ENCODE measurements at regions not wholly inside any gene's neighbourhood (a gene's known extent, or its start where the extent isn't known, plus 50 kb on each side); places are given as distances from the start of the nearest gene placed in this dataset.

- no peak for TF ChIP-seq CTCF (IDR thresholded peaks at IDR 0.05 in 2 of 3, conservative IDR thresholded peaks at IDR 0.05 in 1 of 3; ENCODE audit: borderline replicate concordance in 1 of 3, insufficient read depth in 1 of 3, low read depth in 2 of 3, low read length in 2 of 3)
- TF ChIP-seq RAD21 (IDR thresholded peaks at IDR 0.05; ENCODE audit: low read depth) = no peak
- TF ChIP-seq SP1 (IDR thresholded peaks at IDR 0.05; ENCODE audit: low read depth) = no peak
- no peak for TF ChIP-seq POLR2AphosphoS5 (IDR thresholded peaks at IDR 0.05; ENCODE audit: low read depth, low read length)
Observed at GRCh38 chr18:965921-966758, 61.5 kb downstream of the ADCYAP1 start (continued).

DNA sequence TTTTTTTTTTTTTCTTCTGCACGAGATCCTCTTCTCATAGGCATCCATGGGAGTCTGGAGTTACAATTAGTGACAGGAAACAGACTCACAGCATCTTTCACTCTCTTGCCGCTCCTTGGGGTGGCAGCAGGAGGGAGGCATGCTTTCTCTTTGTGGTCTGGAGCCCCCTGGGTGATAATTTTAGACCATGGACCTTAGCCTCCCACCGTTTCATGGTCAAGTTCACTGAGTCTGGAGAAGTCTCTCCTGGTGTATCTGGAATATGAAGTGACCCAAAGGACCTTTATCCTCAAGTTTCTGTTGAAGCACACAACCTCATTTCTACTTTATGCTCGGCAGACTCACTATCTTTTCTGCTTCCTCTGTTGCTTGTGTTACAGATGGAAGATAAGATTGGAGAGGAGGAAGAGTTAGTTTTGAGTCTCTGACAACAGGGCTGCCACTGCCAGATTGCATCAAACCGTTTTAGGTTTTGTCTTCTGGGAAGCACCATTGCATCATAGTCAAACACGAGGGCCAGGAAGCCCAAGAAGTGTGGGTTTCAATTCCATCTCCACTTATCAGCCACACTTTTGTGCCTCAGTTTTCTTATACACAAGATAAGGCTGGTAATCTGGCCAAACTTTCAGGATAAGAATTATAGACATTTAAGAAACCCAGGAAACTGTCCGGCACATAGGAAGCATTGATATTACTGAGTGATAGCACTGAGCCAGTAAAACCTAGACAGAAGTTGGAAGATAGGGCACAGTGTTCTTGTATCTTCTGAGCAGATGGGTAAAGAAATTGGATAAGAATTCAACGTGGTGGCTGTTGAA lies 62.3 kb downstream of the ADCYAP1 start:
- no peaks in the 10 kb centered on the region for H3K9me2 ChIP-seq (ENCODE audit: insufficient read depth)
- intact Hi-C loops (cut with micrococcal nuclease) = no loop called here
- peaks cover 20% of the 10 kb centered on the region for H3K27me3 ChIP-seq (ENCODE audit: insufficient read depth, low read length)
- ChIA-PET RAD21 (ENCODE audit: low non-redundant PET in 1 of 2, low total read pairs in 2 of 2, uncharacterized antibody in 2 of 2, unreplicated experiment in 2 of 2) (no interaction called here), POLR2A (no interaction called here), CTCF (no interaction called here)
- H3K9ac ChIP-seq (ENCODE audit: low read length) = no peak overlapping the region
- no peak overlapping the region for H3K27ac ChIP-seq (ENCODE audit: low read depth, low read length)
- H3K9me3 ChIP-seq (ENCODE audit: control insufficient read depth in 1 of 2, insufficient read depth in 1 of 2, low read depth in 1 of 2, low read length in 2 of 2) = no peaks in the 10 kb centered on the region
- no peak overlapping the region for H3K4me2 ChIP-seq (ENCODE audit: low read length)
- H3K4me1 ChIP-seq (ENCODE audit: control insufficient read depth in 1 of 2, insufficient read depth in 2 of 2, low read length in 2 of 2) = peaks cover 0 to 1% of the 10 kb centered on the region in 2 experiments; a peak in 1 of 4 replicates
- no TSS peak for BruUV-seq (replicated peaks)
- DNase-seq (ENCODE audit: low read depth, low spot score) (no peak), ATAC-seq (no peak)
- no peaks in the 10 kb centered on the region for H4K20me1 ChIP-seq (ENCODE audit: insufficient read depth)
- no peak overlapping the region for H3K4me3 ChIP-seq (replicated peaks in 1 of 2; ENCODE audit: low read depth in 1 of 2, low read length in 2 of 2)
- no peak overlapping the region for H2AFZ ChIP-seq (ENCODE audit: low read depth, low read length, poor library complexity, severe bottlenecking)
- H3K79me2 ChIP-seq (ENCODE audit: insufficient read depth, low read length) = no peaks in the 10 kb centered on the region
- H3K36me3 ChIP-seq (ENCODE audit: control insufficient read depth in 1 of 2, insufficient read depth in 2 of 2, low read length in 2 of 2) = no peaks in the 10 kb centered on the region
- no peak for TF ChIP-seq ELF1 (IDR thresholded peaks at IDR 0.05; ENCODE audit: borderline replicate concordance, low read depth)
- TF ChIP-seq POLR2AphosphoS5 (IDR thresholded peaks at IDR 0.05; ENCODE audit: low read depth, low read length) = no peak
- TF ChIP-seq ZNF274 (IDR thresholded peaks at IDR 0.05; ENCODE audit: low read depth, low read length) = no peak
- TF ChIP-seq CTCF (IDR thresholded peaks at IDR 0.05 in 2 of 3, conservative IDR thresholded peaks at IDR 0.05 in 1 of 3; ENCODE audit: borderline replicate concordance in 1 of 3, insufficient read depth in 1 of 3, low read depth in 2 of 3, low read length in 2 of 3) = no peak
- no peak for TF ChIP-seq ZBTB33 (IDR thresholded peaks at IDR 0.05; ENCODE audit: extremely low read depth, insufficient replicate concordance, low read length)
- TF ChIP-seq FOSL1 (IDR thresholded peaks at IDR 0.05; ENCODE audit: low read depth) = no peak
- no peak for TF ChIP-seq CBX3 (IDR thresholded peaks at IDR 0.05; ENCODE audit: low read depth)
- no peak for TF ChIP-seq ATF3 (IDR thresholded peaks at IDR 0.05)
- no peak for TF ChIP-seq EGR1 (IDR thresholded peaks at IDR 0.05; ENCODE audit: low read depth)
- no peak for TF ChIP-seq SRF (IDR thresholded peaks at IDR 0.05; ENCODE audit: low read depth)
- TF ChIP-seq YY1 (IDR thresholded peaks at IDR 0.05; ENCODE audit: extremely low read depth, insufficient replicate concordance, low read depth, low read length) = no peak
